HEK293 (cell line): ENCODE measurements at regions not wholly inside any gene's neighbourhood (a gene's known extent, or its start where the extent isn't known, plus 50 kb on each side); places are given as distances from the start of the nearest gene placed in this dataset.

Source experiments
- CTCF ChIA-PET: fragments of 350-600 bp; formaldehyde crosslinking; extraction: SDS; loops from one replicate; lab custom pipeline; 2021; ENCODE audit warnings: antibody characterized with exemption; lab: Yijun Ruan, JAX
- POLR2A ChIA-PET: fragments of 300-600 bp; formaldehyde crosslinking; extraction: SDS; loops from one replicate; lab custom pipeline; 2020; ENCODE audit warnings: antibody characterized with exemption, inconsistent platforms; lab: Yijun Ruan, JAX
- H3K27ac ChIP-seq: fragments of 200-500 bp; sonication (Bioruptor generic); 2 replicates; pipeline ENCODE4 v1.5.1; 2014; ENCODE audit warnings: low read depth, low read length, control low read depth, inconsistent platforms; ENCODE audit errors: extremely low read depth
- H3K36me3 ChIP-seq, 2 experiments: fragments of 200-500 bp in 1 of 2; sonication (Bioruptor generic) in 1 of 2; 1 replicate in 1 of 2; 2 replicates in 1 of 2; pipeline ENCODE4 v1.5.1; 2014 to 2017; ENCODE audit warnings: inconsistent platforms in 2 of 2, low read length in 2 of 2; ENCODE audit not compliant: control insufficient read depth in 2 of 2, insufficient read depth in 1 of 2
- H3K4me1 ChIP-seq: fragments of 200-500 bp; sonication (Bioruptor generic); 2 replicates; pipeline ENCODE4 v1.5.1; 2014; ENCODE audit warnings: mild to moderate bottlenecking, low read length, inconsistent platforms; ENCODE audit not compliant: control insufficient read depth, insufficient read depth
- H3K4me3 ChIP-seq: 2 replicates; pipeline ENCODE4 v1.5.1; 2011; ENCODE audit warnings: low read depth, mild to moderate bottlenecking, control low read depth, low read length, moderate library complexity
- H3K9me3 ChIP-seq: fragments of 200-500 bp; sonication (Bioruptor generic); 2 replicates; pipeline ENCODE4 v1.5.1; 2014; ENCODE audit warnings: low read depth, low read length, inconsistent platforms; ENCODE audit not compliant: control insufficient read depth, insufficient read depth
- GLI2 ChIP-seq: fragments of 450-650 bp; formaldehyde crosslinking; IDR thresholded peaks from 2 replicates; pipeline ENCODE4; 2017; ENCODE audit warnings: missing biosample characterization, missing genetic modification characterization, low read depth, borderline replicate concordance
- GLI4 ChIP-seq: fragments of 450-650 bp; formaldehyde crosslinking; IDR thresholded peaks from 2 replicates; pipeline ENCODE4 v1.5.1; 2016; ENCODE audit warnings: missing biosample characterization, missing genetic modification characterization
- OVOL3 ChIP-seq: fragments of 450-650 bp; formaldehyde crosslinking; IDR thresholded peaks from 2 replicates; pipeline ENCODE4 v1.5.1; 2016; ENCODE audit warnings: missing biosample characterization, missing genetic modification characterization
- TCF7L2 ChIP-seq: IDR thresholded peaks from 2 replicates; pipeline ENCODE4 v1.6.1; 2011; ENCODE audit warnings: low read depth, mild to moderate bottlenecking, inconsistent platforms, low read length, moderate library complexity, borderline replicate concordance
- WT1 ChIP-seq: fragments of 450-650 bp; formaldehyde crosslinking; IDR thresholded peaks from 2 replicates; pipeline ENCODE4 v1.5.1; 2016; ENCODE audit warnings: missing biosample characterization, missing genetic modification characterization
- ZEB2 ChIP-seq: fragments of 450-650 bp; formaldehyde crosslinking; IDR thresholded peaks from 2 replicates; pipeline ENCODE4 v1.5.1; 2016; ENCODE audit warnings: missing biosample characterization, missing genetic modification characterization
- ZIC2 ChIP-seq: fragments of 450-650 bp; formaldehyde crosslinking; IDR thresholded peaks from 2 replicates; pipeline ENCODE4 v1.5.1; 2016; ENCODE audit warnings: missing biosample characterization, missing genetic modification characterization
- ZNF114 ChIP-seq: fragments of 450-650 bp; formaldehyde crosslinking; IDR thresholded peaks from 2 replicates; pipeline ENCODE4 v1.5.0; 2017; ENCODE audit warnings: missing biosample characterization, missing genetic modification characterization
- ZNF138 ChIP-seq: fragments of 450-650 bp; formaldehyde crosslinking; IDR thresholded peaks from 2 replicates; pipeline ENCODE4 v1.5.1; 2016; ENCODE audit warnings: missing biosample characterization, missing genetic modification characterization, borderline replicate concordance
- ZNF202 ChIP-seq: fragments of 450-650 bp; formaldehyde crosslinking; IDR thresholded peaks from 2 replicates; pipeline ENCODE4 v1.5.1; 2016; ENCODE audit warnings: missing biosample characterization, missing genetic modification characterization, borderline replicate concordance
- ZNF391 ChIP-seq: fragments of 450-650 bp; formaldehyde crosslinking; IDR thresholded peaks from 2 replicates; pipeline ENCODE4 v1.5.1; 2016; ENCODE audit warnings: low read depth, missing biosample characterization, missing genetic modification characterization, borderline replicate concordance
- ZNF433 ChIP-seq: fragments of 450-650 bp; formaldehyde crosslinking; IDR thresholded peaks from 2 replicates; pipeline ENCODE4 v1.5.1; 2016; ENCODE audit warnings: missing biosample characterization, missing genetic modification characterization, low read depth
- ZNF514 ChIP-seq: fragments of 450-650 bp; formaldehyde crosslinking; IDR thresholded peaks from 2 replicates; pipeline ENCODE4 v1.5.1; 2016; ENCODE audit warnings: missing biosample characterization, missing genetic modification characterization
- ZNF530 ChIP-seq: fragments of 450-650 bp; formaldehyde crosslinking; IDR thresholded peaks from 2 replicates; pipeline ENCODE4 v1.5.1; 2016; ENCODE audit warnings: low read depth, missing biosample characterization, missing genetic modification characterization
- ZNF629 ChIP-seq: fragments of 450-650 bp; formaldehyde crosslinking; IDR thresholded peaks from 2 replicates; pipeline ENCODE4 v1.5.1; 2017; ENCODE audit warnings: missing biosample characterization, missing genetic modification characterization
- ZNF670 ChIP-seq: fragments of 450-650 bp; formaldehyde crosslinking; IDR thresholded peaks from 2 replicates; pipeline ENCODE4 v1.5.1; 2016; ENCODE audit warnings: missing biosample characterization, missing genetic modification characterization, low read depth
- ZNF707 ChIP-seq: fragments of 450-650 bp; formaldehyde crosslinking; IDR thresholded peaks from 2 replicates; pipeline ENCODE4 v1.5.1; 2016; ENCODE audit warnings: missing biosample characterization, missing genetic modification characterization
- ZNF747 ChIP-seq: fragments of 450-650 bp; formaldehyde crosslinking; IDR thresholded peaks from 2 replicates; pipeline ENCODE4 v1.5.1; 2016; ENCODE audit warnings: missing biosample characterization, missing genetic modification characterization
- TF ChIP-seq, protein P1 (sequence below): fragments of 450-650 bp; formaldehyde crosslinking; conservative IDR thresholded peaks from 2 replicates; pipeline ENCODE4 v1.5.1; 2016; ENCODE audit warnings: low read depth, missing biosample characterization, missing genetic modification characterization
- TF ChIP-seq, protein P2 (sequence below): fragments of 450-650 bp; formaldehyde crosslinking; IDR thresholded peaks from 2 replicates; pipeline ENCODE4 v1.5.1; 2017; ENCODE audit warnings: missing biosample characterization, missing genetic modification characterization

DNA sequence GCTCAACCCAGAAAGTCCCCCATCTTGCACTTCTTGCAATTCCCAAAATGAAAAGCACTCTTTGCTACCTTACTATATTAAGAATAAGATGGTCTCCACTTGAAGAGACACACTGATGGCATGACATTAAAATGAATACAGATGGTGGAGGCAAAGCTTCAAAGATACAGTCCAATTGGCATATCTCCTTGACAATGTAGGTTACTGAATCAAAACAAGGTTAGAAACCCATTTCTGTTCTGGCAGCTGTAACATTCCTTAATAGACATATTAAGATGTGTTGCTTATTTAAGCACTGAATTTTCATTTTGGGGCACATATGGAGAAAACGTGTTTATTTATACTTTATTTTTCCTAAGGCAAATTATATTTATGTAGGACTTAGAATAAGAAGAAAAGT is 1262.8 kb upstream of the CDH8 start:
- Histone ChIP-seq H3K27ac (no peak overlapping the region), H3K36me3 (no peaks in the 10 kb centered on the region), H3K4me3 (no peak overlapping the region), H3K4me1 (no peaks in the 10 kb centered on the region), H3K9me3 (no peaks in the 10 kb centered on the region)
- TF ChIP-seq ZNF670 (tag by site-specific recombination), result no peak
- TF ChIP-seq ZNF629, result no peak
- no peak for TF ChIP-seq GLI4 (tag by site-specific recombination)
- TF ChIP-seq ZNF114 (tag by site-specific recombination), result no peak
- TF ChIP-seq, protein P1, sequence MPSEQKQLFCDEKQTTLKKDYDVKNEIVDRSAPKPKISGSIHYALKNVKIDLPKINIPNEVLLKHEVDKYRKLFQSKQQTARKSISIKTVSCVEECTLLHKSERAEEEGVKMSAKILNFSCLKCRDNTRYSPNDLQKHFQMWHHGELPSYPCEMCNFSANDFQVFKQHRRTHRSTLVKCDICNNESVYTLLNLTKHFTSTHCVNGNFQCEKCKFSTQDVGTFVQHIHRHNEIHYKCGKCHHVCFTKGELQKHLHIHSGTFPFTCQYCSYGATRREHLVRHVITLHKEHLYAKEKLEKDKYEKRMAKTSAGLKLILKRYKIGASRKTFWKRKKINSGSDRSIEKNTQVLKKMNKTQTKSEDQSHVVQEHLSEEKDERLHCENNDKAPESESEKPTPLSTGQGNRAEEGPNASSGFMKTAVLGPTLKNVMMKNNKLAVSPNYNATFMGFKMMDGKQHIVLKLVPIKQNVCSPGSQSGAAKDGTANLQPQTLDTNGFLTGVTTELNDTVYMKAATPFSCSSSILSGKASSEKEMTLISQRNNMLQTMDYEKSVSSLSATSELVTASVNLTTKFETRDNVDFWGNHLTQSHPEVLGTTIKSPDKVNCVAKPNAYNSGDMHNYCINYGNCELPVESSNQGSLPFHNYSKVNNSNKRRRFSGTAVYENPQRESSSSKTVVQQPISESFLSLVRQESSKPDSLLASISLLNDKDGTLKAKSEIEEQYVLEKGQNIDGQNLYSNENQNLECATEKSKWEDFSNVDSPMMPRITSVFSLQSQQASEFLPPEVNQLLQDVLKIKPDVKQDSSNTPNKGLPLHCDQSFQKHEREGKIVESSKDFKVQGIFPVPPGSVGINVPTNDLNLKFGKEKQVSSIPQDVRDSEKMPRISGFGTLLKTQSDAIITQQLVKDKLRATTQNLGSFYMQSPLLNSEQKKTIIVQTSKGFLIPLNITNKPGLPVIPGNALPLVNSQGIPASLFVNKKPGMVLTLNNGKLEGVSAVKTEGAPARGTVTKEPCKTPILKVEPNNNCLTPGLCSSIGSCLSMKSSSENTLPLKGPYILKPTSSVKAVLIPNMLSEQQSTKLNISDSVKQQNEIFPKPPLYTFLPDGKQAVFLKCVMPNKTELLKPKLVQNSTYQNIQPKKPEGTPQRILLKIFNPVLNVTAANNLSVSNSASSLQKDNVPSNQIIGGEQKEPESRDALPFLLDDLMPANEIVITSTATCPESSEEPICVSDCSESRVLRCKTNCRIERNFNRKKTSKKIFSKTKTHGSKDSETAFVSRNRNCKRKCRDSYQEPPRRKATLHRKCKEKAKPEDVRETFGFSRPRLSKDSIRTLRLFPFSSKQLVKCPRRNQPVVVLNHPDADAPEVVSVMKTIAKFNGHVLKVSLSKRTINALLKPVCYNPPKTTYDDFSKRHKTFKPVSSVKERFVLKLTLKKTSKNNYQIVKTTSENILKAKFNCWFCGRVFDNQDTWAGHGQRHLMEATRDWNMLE, result no peak
- no peak for TF ChIP-seq ZNF514 (tag by site-specific recombination)
- ChIA-PET POLR2A (no interaction called here), CTCF (no interaction called here)

- Histone ChIP-seq H3K4me1 (no peaks in the 10 kb centered on the region), H3K9me3 (no peaks in the 10 kb centered on the region), H3K4me3 (no peak overlapping the region), H3K27ac (no peak overlapping the region), H3K36me3 (no peaks in the 10 kb centered on the region)
- POLR2A ChIA-PET, result no interaction called here
- TF ChIP-seq TCF7L2 (no peak), ZNF138 (no peak), OVOL3 (tag by site-specific recombination) (no peak), ZIC2 (no peak), ZNF202 (tag by site-specific recombination) (no peak), ZNF530 (no peak), ZEB2 (tag by site-specific recombination) (no peak), ZNF391 (tag by site-specific recombination) (no peak), WT1 (tag by site-specific recombination) (no peak), ZNF433 (no peak), ZNF707 (tag by site-specific recombination) (no peak), GLI2 (no peak), ZNF747 (tag by site-specific recombination) (no peak)
- TF ChIP-seq, protein P1, result no peak
- TF ChIP-seq, protein P2, sequence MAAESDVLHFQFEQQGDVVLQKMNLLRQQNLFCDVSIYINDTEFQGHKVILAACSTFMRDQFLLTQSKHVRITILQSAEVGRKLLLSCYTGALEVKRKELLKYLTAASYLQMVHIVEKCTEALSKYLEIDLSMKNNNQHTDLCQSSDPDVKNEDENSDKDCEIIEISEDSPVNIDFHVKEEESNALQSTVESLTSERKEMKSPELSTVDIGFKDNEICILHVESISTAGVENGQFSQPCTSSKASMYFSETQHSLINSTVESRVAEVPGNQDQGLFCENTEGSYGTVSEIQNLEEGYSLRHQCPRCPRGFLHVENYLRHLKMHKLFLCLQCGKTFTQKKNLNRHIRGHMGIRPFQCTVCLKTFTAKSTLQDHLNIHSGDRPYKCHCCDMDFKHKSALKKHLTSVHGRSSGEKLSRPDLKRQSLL (tag by site-specific recombination), result no peak
- CTCF ChIA-PET, result no interaction called here
Observed at GRCh38 chr16:63292036-63292435, 1255.8 kb upstream of the CDH8 start.
